ENCODE measurements at regions not wholly inside any gene's neighbourhood (a gene's known extent, or its start where the extent isn't known, plus 50 kb on each side); places are given as distances from the start of the nearest gene placed in this dataset.

GRCh38 chr7:91520645-91521044 lies 256.4 kb downstream of the FZD1 start:
- no peak for TF ChIP-seq CTCF (IDR thresholded peaks at IDR 0.05)
- no peak for TF ChIP-seq POLR2AphosphoS5 (IDR thresholded peaks at IDR 0.05)
- TF ChIP-seq POLR2A (IDR thresholded peaks at IDR 0.05; ENCODE audit: low read depth), result no peak

Measured in esophagus muscularis mucosa (tissue), 3 donors.